OCI-LY7 (cell line): ENCODE measurements at regions not wholly inside any gene's neighbourhood (a gene's known extent, or its start where the extent isn't known, plus 50 kb on each side); places are given as distances from the start of the nearest gene placed in this dataset.

Experiments
- BruUV-seq: library from RNA; stranded (reverse); fragments of 400-500 nt; replicated peaks from 2 replicates; lab custom pipeline; 2021; lab: Mats Ljungman, UMichigan
- CTCF ChIA-PET: fragments of 300-600 bp; sonication (Branson Sonifier 250); formaldehyde crosslinking; loops from one replicate; lab custom pipeline; 2022; ENCODE audit warnings: antibody characterized with exemption; ENCODE audit not compliant: unreplicated experiment; lab: Charles Lee
- POLR2A ChIA-PET: fragments of 300-600 bp; sonication (Branson Sonifier 250); formaldehyde crosslinking; loops from one replicate; lab custom pipeline; 2022; ENCODE audit warnings: antibody characterized with exemption; lab: Charles Lee
- DNase-seq: peaks from one replicate; pipeline ENCODE4 v3.0.0-alpha.2; 2015; ENCODE audit warnings: low spot score
- H2AFZ ChIP-seq: fragments of 200-600 bp; sonication (generic), shearing (Covaris generic); 2 replicates; pipeline ENCODE4 v1.6.1; 2014; ENCODE audit warnings: mild to moderate bottlenecking, antibody characterized with exemption, low read length, moderate library complexity
- H3K27ac ChIP-seq: fragments of 200-600 bp; sonication (generic); 2 replicates; pipeline ENCODE4 v1.5.1; 2014; ENCODE audit warnings: mixed run types, low read depth, mild to moderate bottlenecking, moderate library complexity, low read length, inconsistent platforms; ENCODE audit not compliant: poor library complexity, severe bottlenecking
- H3K36me3 ChIP-seq: fragments of 200-600 bp; sonication (generic); 2 replicates; pipeline ENCODE4 v1.6.1; 2014; ENCODE audit warnings: mild to moderate bottlenecking, antibody characterized with exemption, low read length, moderate library complexity, mixed read lengths; ENCODE audit not compliant: insufficient read depth
- H3K4me1 ChIP-seq: fragments of 200-600 bp; sonication (generic); 2 replicates; pipeline ENCODE4 v1.5.1; 2014; ENCODE audit warnings: mild to moderate bottlenecking, low read length; ENCODE audit not compliant: insufficient read depth, poor library complexity, severe bottlenecking
- H3K4me2 ChIP-seq: fragments of 200-600 bp; sonication (generic); 2 replicates; pipeline ENCODE4 v1.6.1; 2014; ENCODE audit warnings: mild to moderate bottlenecking, low read length
- H3K4me3 ChIP-seq: fragments of 200-600 bp; sonication (generic); 2 replicates; pipeline ENCODE4 v1.5.1; 2014; ENCODE audit warnings: mild to moderate bottlenecking, low read depth, low read length; ENCODE audit not compliant: poor library complexity, severe bottlenecking
- H3K79me2 ChIP-seq: fragments of 200-600 bp; sonication (generic); 2 replicates; pipeline ENCODE4 v1.6.1; 2016; ENCODE audit warnings: low read depth, mild to moderate bottlenecking, low read length, moderate library complexity, mixed read lengths; ENCODE audit not compliant: insufficient read depth
- H3K9me2 ChIP-seq: fragments of 200-600 bp; sonication (generic); 2 replicates; pipeline ENCODE4 v1.6.1; 2016; ENCODE audit warnings: mild to moderate bottlenecking, low read length, mixed read lengths; ENCODE audit not compliant: insufficient read depth
- H3K9me3 ChIP-seq: fragments of 200-600 bp; sonication (generic); 2 replicates; pipeline ENCODE4 v1.6.1; 2014; ENCODE audit warnings: mild to moderate bottlenecking, mixed run types, low read length, mixed read lengths
- H4K20me1 ChIP-seq: fragments of 200-600 bp; sonication (generic); 2 replicates; pipeline ENCODE4 v1.6.1; 2014; ENCODE audit warnings: mild to moderate bottlenecking, antibody characterized with exemption, low read length, moderate library complexity, mixed read lengths; ENCODE audit not compliant: insufficient read depth
- EZH2phosphoT487 ChIP-seq: fragments of 200-600 bp; sonication (generic); IDR thresholded peaks from 2 replicates; pipeline ENCODE4 v1.6.1; 2018; ENCODE audit warnings: low read depth, borderline replicate concordance, mild to moderate bottlenecking, mixed run types, antibody characterized with exemption, low read length, moderate library complexity, mixed read lengths
- intact Hi-C: fragments of 100-400 bp; cut with micrococcal nuclease; formaldehyde crosslinking; loops from one replicate; pipeline ENCODE4 v1.10.0; 2022; ENCODE audit not compliant: unreplicated experiment
- TF ChIP-seq, protein P1 (sequence below): fragments of 200-600 bp; sonication (generic); conservative IDR thresholded peaks from 2 replicates; pipeline ENCODE4 v1.5.1; 2014; ENCODE audit warnings: mild to moderate bottlenecking, antibody characterized with exemption, low read length, moderate library complexity, mixed read lengths

DNA sequence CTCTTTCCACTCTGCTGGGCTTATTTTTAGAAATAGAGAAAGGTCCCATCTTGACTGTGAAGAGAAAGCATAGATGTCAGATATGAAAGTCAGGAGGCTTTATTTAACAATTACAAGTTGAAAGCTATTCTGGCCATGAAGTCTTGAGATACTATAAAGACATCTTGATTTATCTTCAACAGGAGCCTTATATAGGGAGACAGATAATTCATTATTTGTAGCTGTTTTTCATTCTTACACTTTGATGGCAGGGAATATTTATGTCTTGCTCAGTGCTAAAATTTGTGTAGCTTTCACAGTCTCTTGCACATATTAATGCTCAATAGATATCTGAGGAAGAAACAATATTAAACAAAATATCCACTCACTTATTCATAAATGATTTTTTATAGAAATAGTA lies 248.8 kb downstream of the C3orf38 start:
- no peak overlapping the region for H3K4me3 ChIP-seq
- TF ChIP-seq, protein P1, sequence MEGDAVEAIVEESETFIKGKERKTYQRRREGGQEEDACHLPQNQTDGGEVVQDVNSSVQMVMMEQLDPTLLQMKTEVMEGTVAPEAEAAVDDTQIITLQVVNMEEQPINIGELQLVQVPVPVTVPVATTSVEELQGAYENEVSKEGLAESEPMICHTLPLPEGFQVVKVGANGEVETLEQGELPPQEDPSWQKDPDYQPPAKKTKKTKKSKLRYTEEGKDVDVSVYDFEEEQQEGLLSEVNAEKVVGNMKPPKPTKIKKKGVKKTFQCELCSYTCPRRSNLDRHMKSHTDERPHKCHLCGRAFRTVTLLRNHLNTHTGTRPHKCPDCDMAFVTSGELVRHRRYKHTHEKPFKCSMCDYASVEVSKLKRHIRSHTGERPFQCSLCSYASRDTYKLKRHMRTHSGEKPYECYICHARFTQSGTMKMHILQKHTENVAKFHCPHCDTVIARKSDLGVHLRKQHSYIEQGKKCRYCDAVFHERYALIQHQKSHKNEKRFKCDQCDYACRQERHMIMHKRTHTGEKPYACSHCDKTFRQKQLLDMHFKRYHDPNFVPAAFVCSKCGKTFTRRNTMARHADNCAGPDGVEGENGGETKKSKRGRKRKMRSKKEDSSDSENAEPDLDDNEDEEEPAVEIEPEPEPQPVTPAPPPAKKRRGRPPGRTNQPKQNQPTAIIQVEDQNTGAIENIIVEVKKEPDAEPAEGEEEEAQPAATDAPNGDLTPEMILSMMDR, result no peak
- ChIA-PET POLR2A (interaction anchor here (0.7 kb wide), 1 partner anchor 10 kb away, joined by 3 read pairs; no protein-coding TSS in a partner anchor), CTCF (interaction anchor here (0.6 kb wide), 1 partner anchor 1495 kb away, joined by 3 read pairs; no protein-coding TSS in a partner anchor)
- intact Hi-C loops, result no loop called here
- H3K27ac ChIP-seq, result no peak overlapping the region
- H4K20me1 ChIP-seq, result no peaks in the 10 kb centered on the region
- no peak overlapping the region for H2AFZ ChIP-seq
- DNase-seq, result no peak
- no peaks in the 10 kb centered on the region for H3K9me2 ChIP-seq
- no peak overlapping the region for H3K4me2 ChIP-seq
- no TSS peak for BruUV-seq
- no peaks in the 10 kb centered on the region for H3K36me3 ChIP-seq
- no peaks in the 10 kb centered on the region for H3K9me3 ChIP-seq
- H3K4me1 ChIP-seq, result no peaks in the 10 kb centered on the region
- no peaks in the 10 kb centered on the region for H3K79me2 ChIP-seq

DNA sequence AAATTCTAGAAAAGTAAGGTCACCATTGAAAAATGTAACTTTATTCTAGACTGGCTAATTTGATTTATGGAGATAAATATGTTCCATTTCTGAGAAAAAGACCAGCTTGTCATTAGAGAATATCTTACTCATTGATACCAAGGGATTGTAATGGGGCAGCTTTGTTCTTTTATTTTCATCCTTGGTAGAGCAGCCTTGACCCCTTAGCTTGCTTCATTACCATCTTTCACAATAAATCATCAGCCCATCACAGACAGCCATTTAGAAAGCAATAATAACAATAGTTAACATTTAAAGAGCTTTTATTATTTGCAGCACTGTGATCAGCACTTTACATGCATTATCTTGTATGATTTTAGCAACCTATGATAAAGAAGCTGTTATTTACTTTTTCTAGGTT lies 253.6 kb downstream of the C3orf38 start:
- DNase-seq, result no peak
- no TSS peak for BruUV-seq
- Histone ChIP-seq H3K36me3 (no peaks in the 10 kb centered on the region), H3K79me2 (no peaks in the 10 kb centered on the region), H3K9me3 (no peaks in the 10 kb centered on the region), H3K9me2 (no peaks in the 10 kb centered on the region), H3K27ac (no peak overlapping the region), H3K4me2 (no peak overlapping the region), H4K20me1 (no peaks in the 10 kb centered on the region), H3K4me3 (no peak overlapping the region), H3K4me1 (no peaks in the 10 kb centered on the region), H2AFZ (no peak overlapping the region)
- TF ChIP-seq, protein P1, result no peak
- TF ChIP-seq EZH2phosphoT487, result no peak
- intact Hi-C loops, result no loop called here
- ChIA-PET POLR2A (interaction anchor here (0.7 to 1.3 kb wide), 5 partner anchors 14 to 103 kb away, joined by 3 to 6 read pairs (median 4); no protein-coding TSS in a partner anchor), CTCF (no interaction called here)

DNA sequence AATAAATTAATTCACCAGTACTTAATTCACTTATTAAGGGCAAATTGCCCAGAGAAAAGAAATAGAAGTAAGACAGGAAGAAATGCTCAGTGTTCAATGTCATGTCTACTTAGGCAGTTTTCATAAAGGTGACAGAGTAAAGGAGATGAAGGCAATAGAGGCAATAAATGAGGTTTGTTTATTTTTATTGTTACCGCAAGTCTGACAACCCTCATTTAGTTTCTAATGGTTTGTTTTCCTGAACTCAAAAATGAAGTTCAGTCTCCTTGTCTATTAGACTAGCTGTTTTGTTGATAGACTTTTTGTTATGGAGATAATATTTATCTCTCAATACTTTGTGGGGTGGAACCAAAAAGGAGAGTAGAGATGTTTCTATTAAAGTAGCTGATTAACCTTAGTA lies 258.3 kb downstream of the C3orf38 start:
- Histone ChIP-seq H3K4me1 (no peaks in the 10 kb centered on the region), H3K4me3 (no peak overlapping the region), H3K4me2 (no peak overlapping the region), H2AFZ (peak overlapping the region; percentile 52; the same call in 1 of the 2 replicates), H3K27ac (no peak overlapping the region), H4K20me1 (no peaks in the 10 kb centered on the region), H3K9me2 (no peaks in the 10 kb centered on the region), H3K9me3 (no peaks in the 10 kb centered on the region), H3K79me2 (no peaks in the 10 kb centered on the region), H3K36me3 (no peaks in the 10 kb centered on the region)
- intact Hi-C loops, result no loop called here
- ChIA-PET POLR2A (interaction anchor here (0.6 to 1.2 kb wide), 2 partner anchors 9 to 23 kb away, joined by 3 to 4 read pairs; no protein-coding TSS in a partner anchor), CTCF (no interaction called here)
- TF ChIP-seq, protein P1, result no peak
- TF ChIP-seq EZH2phosphoT487, result no peak
- no peak for DNase-seq
- no TSS peak for BruUV-seq
